ENCODE measurements at regions not wholly inside any gene's neighbourhood (a gene's known extent, or its start where the extent isn't known, plus 50 kb on each side); places are given as distances from the start of the nearest gene placed in this dataset.

- intact Hi-C loops (cut with DNase I; ENCODE audit: low total_unique reads) = no loop called here
- H3K27ac ChIP-seq = peak overlapping the region; percentile 39 to 64
- peak in 1 of 2 donors; percentile 67 for DNase-seq
- TF ChIP-seq, protein P1, sequence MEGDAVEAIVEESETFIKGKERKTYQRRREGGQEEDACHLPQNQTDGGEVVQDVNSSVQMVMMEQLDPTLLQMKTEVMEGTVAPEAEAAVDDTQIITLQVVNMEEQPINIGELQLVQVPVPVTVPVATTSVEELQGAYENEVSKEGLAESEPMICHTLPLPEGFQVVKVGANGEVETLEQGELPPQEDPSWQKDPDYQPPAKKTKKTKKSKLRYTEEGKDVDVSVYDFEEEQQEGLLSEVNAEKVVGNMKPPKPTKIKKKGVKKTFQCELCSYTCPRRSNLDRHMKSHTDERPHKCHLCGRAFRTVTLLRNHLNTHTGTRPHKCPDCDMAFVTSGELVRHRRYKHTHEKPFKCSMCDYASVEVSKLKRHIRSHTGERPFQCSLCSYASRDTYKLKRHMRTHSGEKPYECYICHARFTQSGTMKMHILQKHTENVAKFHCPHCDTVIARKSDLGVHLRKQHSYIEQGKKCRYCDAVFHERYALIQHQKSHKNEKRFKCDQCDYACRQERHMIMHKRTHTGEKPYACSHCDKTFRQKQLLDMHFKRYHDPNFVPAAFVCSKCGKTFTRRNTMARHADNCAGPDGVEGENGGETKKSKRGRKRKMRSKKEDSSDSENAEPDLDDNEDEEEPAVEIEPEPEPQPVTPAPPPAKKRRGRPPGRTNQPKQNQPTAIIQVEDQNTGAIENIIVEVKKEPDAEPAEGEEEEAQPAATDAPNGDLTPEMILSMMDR (IDR thresholded peaks at IDR 0.05) = no peak
- no peaks in the 10 kb centered on the region for H3K9me3 ChIP-seq
- no peaks in the 10 kb centered on the region for H3K27me3 ChIP-seq
- no peak overlapping the region for H3K4me3 ChIP-seq
- no peaks in the 10 kb centered on the region for H3K36me3 ChIP-seq
- peaks cover 0 to 60% (median 25%) of the 10 kb centered on the region in 4 donors for H3K4me1 ChIP-seq
These were observed 73.7 kb upstream of the WDR72 start for GRCh38 chr15:53833134-53833624.

DNA sequence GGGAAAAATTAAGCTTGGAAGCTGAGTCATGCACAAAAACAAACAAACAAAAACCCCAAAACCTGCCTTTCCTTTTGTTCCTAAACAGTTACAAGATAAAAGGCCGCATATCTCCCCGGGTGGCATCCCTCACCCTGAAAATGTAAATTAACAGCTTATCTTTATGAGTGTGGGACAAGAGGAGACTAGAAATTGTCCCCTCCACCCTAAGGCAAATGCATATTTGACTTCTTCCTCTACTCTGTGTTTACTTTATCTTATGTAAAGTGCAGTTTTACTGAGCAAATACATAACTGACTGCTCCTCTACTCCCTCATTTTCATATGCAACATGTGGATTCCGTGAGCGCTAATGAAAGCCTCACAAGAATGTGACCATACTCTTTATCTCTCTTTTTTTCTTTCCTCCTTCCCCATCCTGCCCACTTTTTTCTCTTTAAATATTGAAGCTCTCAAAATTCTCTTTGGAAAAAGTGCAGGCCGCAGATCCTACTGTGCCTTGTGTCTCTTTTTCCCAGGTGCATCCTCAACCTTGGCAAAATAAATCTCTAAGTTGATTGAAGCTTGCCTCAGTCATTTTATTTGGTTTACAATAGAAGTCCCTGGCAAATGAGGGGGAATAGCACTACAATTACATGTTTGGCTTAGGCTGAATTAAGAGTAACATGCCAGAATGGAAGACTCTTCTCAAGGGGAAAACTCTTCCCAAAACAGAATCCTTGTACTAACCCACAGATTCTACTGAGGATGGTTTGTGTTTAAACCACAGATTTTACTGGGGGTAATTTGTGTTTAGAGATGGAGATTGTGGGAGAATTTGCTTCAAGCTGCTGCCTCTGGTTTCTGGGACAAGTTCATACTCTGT lies 72.7 kb upstream of the WDR72 start:
- DNase-seq = no peak
- Histone ChIP-seq H3K4me3 (no peak overlapping the region), H3K9me3 (no peaks in the 10 kb centered on the region), H3K36me3 (no peaks in the 10 kb centered on the region), H3K27me3 (no peaks in the 10 kb centered on the region), H3K27ac (peak overlapping the region; percentile 39 to 64), H3K4me1 (peaks cover 0 to 60% (median 25%) of the 10 kb centered on the region in 4 donors)
- intact Hi-C loops (cut with DNase I; ENCODE audit: low total_unique reads) = no loop called here
- TF ChIP-seq, protein P1 (IDR thresholded peaks at IDR 0.05) = no peak

DNA sequence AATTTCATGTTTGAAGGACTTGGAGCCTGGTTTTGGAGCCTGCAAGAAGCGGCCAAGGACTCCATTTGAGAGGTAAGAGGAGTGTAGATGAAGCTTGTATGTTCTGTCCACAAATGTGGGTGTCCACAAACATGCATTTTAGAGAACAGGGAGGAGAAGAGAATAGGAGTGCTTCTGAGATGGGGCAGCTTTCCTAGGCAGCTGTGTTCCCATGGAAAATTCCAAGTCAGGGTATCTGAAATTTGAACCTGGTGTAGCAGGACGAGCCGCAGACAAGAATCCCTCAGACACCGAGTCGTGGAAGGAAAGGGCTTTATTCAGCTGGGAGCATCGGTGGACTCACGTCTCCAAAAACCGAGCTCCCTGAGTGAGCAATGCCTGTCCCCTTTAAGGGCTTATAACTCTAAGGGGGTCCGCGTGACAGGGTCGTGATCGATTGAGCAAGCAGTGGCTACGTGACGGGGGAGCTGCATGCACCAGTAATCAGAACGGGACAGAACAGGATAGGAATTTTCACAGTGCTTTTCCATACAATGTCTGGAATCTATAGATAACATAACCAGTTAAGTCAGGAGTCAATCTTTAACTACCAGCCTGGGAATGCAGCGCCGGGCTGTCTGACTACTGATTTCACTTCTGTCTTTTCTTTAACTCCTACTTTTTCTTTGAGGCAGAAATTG lies 71.4 kb upstream of the WDR72 start:
- intact Hi-C loops (cut with DNase I; ENCODE audit: low total_unique reads) = no loop called here
- no peak overlapping the region for H3K4me3 ChIP-seq

GRCh38 chr15:53829923-53830459 lies 70.5 kb upstream of the WDR72 start:
- intact Hi-C loops (cut with DNase I; ENCODE audit: low total_unique reads) = no loop called here

More for the DNA sequence above, 71.4 kb upstream of the WDR72 start:
- Histone ChIP-seq H3K27ac (no peak overlapping the region), H3K27me3 (no peaks in the 10 kb centered on the region), H3K4me1 (peaks cover 0 to 48% (median 25%) of the 10 kb centered on the region in 4 donors), H3K36me3 (no peaks in the 10 kb centered on the region), H3K9me3 (no peaks in the 10 kb centered on the region)
- TF ChIP-seq, protein P1 (IDR thresholded peaks at IDR 0.05) = no peak
- DNase-seq = no peak

DNA sequence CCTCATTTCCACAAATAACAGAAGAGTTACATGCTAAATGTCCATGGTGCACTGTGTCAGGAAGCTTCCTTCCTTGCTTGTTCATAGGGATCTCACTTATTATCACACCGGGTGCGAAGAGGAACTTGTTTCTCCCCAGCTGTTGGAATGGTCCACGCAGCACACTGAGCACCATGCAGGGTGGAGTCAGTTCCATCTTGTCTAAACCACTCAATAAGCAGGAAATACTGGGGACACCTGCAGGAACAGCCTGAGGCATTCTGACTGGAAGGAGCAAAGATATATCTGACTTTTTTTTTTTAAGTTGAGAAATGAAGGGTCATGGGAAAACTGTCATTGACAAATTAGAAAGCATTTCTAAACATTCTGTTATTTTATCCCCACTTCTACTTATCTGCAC lies 70.0 kb upstream of the WDR72 start:
- no peaks in the 10 kb centered on the region for H3K36me3 ChIP-seq
- TF ChIP-seq, protein P1 (IDR thresholded peaks at IDR 0.05) = no peak
- no peak for DNase-seq
- no peaks in the 10 kb centered on the region for H3K9me3 ChIP-seq
- H3K4me3 ChIP-seq = no peak overlapping the region
- H3K27me3 ChIP-seq = no peaks in the 10 kb centered on the region
- peaks cover 0 to 34% (median 19%) of the 10 kb centered on the region in 4 donors for H3K4me1 ChIP-seq
- no peak overlapping the region for H3K27ac ChIP-seq
- intact Hi-C loops (cut with DNase I; ENCODE audit: low total_unique reads) = no loop called here

More at GRCh38 chr15:53829923-53830459, 70.5 kb upstream of the WDR72 start:
- no peaks in the 10 kb centered on the region for H3K36me3 ChIP-seq
- H3K27ac ChIP-seq = no peak overlapping the region
- DNase-seq = no peak
- peaks cover 0 to 39% (median 22%) of the 10 kb centered on the region in 4 donors for H3K4me1 ChIP-seq
- TF ChIP-seq, protein P1 (IDR thresholded peaks at IDR 0.05) = no peak
- no peaks in the 10 kb centered on the region for H3K9me3 ChIP-seq
- H3K4me3 ChIP-seq = no peak overlapping the region
- H3K27me3 ChIP-seq = no peaks in the 10 kb centered on the region
